ENCODE measurements at regions not wholly inside any gene's neighbourhood (a gene's known extent, or its start where the extent isn't known, plus 50 kb on each side); places are given as distances from the start of the nearest gene placed in this dataset.
"Not testable (repeated sequence)": the region's sequence is repeated elsewhere in the genome, so short reads cannot be mapped to it uniquely, and the experiment has no call there.

DNA sequence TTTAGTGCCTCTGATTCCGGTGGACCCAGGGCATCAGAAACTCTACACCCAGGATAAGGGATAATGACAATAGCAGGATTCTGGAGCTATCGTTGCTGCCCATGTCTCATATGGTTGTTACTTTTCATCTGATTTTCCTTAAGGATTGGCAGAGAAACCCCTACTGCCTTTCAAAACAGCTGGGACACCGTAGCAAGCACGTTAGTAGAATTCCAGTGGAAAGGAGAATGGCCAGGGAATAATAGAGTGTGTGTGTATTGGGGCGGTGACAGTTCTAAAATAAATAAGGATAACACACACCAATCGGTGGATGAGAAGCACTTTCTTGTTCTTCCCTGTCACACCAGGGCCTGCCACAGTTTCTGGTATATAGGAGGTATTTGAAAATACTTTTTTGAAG is 251.8 kb downstream of the HAPSTR1 start:
- peaks cover 2% of the 10 kb centered on the region for H3K27me3 Mint-ChIP-seq (ENCODE audit: low read depth)
- H3K9me3 Mint-ChIP-seq: no peaks in the 10 kb centered on the region
- no peaks in the 10 kb centered on the region for H3K36me3 Mint-ChIP-seq (ENCODE audit: insufficient read depth)
- DNase-seq (no peak), ATAC-seq (no peak)
- no peak overlapping the region for H3K4me3 Mint-ChIP-seq
- H3K4me1 Mint-ChIP-seq (ENCODE audit: low read depth): no peaks in the 10 kb centered on the region

DNA sequence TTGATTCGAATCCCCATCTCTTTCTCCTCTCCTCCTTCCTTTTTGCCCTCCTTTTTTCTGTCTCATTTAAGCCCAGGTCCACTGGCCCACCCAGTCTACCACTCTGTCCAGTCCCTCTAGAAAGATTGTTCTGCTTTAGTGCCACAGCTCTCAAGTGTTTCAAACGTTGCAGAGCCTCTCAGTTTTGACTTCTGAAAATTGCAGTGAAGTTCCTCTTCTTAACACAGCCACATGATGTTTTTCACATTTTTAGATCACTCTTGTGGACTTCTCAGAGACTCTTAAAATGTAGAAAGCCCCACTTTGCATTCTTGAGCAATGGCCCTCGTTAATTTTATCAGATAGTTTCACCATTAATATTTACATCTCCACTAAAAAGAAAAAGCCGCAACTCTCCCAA is 253.1 kb downstream of the HAPSTR1 start:
- Mint-ChIP-seq H3K36me3 (ENCODE audit: insufficient read depth) (no peaks in the 10 kb centered on the region), H3K27me3 (ENCODE audit: low read depth) (peaks cover 2% of the 10 kb centered on the region), H3K9me3 (peaks cover 10% of the 10 kb centered on the region), H3K4me3 (no peak overlapping the region), H3K4me1 (ENCODE audit: low read depth) (no peaks in the 10 kb centered on the region)
- ATAC-seq (no peak), DNase-seq (no peak)

DNA sequence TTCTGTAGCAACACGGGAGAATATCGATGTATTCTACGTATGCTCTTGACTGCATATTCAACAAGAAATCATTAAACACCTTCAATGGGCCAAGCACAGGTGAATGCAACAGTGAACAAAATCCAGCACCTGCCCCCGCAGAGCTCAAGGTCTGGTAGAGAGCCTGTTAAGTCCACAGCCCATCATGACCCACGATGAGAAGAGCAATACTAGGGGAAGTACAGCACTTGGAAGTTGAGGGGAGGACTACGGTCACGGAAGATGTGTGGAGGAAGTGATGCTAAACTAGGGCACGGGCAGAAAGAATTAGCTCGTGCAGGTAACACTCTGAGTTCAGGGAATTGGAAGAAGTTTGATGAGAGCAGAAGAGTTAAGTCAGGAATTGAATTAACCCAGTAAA is 253.6 kb downstream of the HAPSTR1 start:
- ATAC-seq (no peak), DNase-seq (no peak)
- Mint-ChIP-seq H3K4me3 (no peak overlapping the region), H3K27me3 (ENCODE audit: low read depth) (peaks cover 2% of the 10 kb centered on the region), H3K36me3 (ENCODE audit: insufficient read depth) (no peaks in the 10 kb centered on the region), H3K4me1 (ENCODE audit: low read depth) (no peaks in the 10 kb centered on the region), H3K9me3 (peaks cover 10% of the 10 kb centered on the region)

DNA sequence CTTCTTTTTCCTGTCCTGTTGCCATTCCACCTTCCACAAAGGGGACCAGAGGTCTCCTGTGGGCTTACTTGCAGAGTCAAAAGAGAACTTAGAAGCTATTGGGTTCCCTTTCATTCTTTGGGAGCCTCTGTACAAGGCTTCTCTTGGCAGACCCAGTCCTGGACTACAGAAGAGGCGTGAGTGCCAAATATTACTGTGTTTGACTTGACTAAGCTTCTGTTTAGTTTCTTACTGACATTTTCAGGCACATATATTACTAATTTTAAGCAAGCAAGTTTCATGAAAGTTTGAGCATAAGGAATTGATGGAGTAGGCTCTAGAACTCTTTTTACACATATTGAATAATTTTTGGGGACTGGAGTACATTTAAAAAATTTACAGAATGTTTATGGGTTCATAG is 254.4 kb downstream of the HAPSTR1 start:
- peaks cover 2% of the 10 kb centered on the region for H3K27me3 Mint-ChIP-seq (ENCODE audit: low read depth)
- no peak for DNase-seq
- no peaks in the 10 kb centered on the region for H3K36me3 Mint-ChIP-seq (ENCODE audit: insufficient read depth)
- no peak overlapping the region for H3K4me3 Mint-ChIP-seq
- H3K9me3 Mint-ChIP-seq: peaks cover 10% of the 10 kb centered on the region
- H3K4me1 Mint-ChIP-seq (ENCODE audit: low read depth): no peaks in the 10 kb centered on the region
- no peak for ATAC-seq

DNA sequence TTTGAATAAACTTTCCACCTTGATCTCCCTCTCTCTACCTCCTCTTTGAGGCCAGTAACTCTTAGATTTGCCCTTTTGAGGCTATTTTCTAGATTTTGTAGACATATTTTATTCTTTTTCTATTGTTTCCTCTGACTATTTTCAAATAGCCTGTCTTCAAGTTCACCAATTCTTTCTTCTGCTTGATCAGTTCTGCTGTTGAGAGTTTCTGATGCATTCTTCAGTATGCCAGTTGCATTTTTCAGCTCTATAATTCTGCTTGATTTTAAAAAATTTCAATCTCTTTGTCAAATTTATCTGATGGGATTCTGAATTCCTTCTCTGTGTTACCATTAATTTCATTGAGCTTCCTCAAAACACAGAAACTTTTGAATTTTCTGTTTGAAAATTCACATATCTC is 257.5 kb downstream of the HAPSTR1 start:
- Mint-ChIP-seq H3K9me3 (peaks cover 13% of the 10 kb centered on the region), H3K4me1 (ENCODE audit: low read depth) (no peaks in the 10 kb centered on the region)

DNA sequence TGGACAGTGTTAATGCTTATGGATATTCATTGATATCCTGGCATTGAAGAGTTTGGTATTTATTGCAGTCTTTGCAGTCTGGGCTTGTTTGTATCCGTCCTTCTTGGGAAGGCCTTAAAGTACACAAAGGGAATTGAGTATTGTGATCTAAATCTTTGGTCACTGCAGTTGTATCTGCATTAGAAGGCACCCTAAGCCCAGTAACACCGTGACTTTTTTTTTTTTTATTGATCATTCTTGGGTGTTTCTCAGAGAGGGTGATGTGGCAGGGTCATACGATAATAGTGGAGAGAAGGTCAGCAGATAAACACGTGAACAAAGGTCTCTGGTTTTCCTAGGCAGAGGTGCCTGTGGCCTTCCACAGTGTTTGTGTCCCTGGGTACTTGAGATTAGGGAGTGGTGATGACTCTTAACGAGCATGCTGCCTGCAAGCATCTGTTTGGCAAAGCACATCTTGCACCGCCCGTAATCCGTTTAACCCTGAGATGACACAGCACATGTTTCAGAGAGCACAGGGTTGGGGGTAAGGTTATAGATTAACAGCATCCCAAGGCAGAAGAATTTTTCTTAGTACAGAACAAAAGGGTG is 258.0 kb downstream of the HAPSTR1 start:
- not testable (repeated sequence) for DNase-seq; H3K4me3 Mint-ChIP-seq; H3K27me3 Mint-ChIP-seq (ENCODE audit: low read depth); H3K4me1 Mint-ChIP-seq (ENCODE audit: low read depth); ATAC-seq; H3K36me3 Mint-ChIP-seq (ENCODE audit: insufficient read depth)
- H3K9me3 Mint-ChIP-seq: peaks cover 13% of the 10 kb centered on the region

More for the DNA sequence above, 257.5 kb downstream of the HAPSTR1 start:
- no peaks in the 10 kb centered on the region for H3K27me3 Mint-ChIP-seq (ENCODE audit: low read depth)
- H3K36me3 Mint-ChIP-seq (ENCODE audit: insufficient read depth): no peaks in the 10 kb centered on the region
- ATAC-seq (no peak), DNase-seq (no peak)
- no peak overlapping the region for H3K4me3 Mint-ChIP-seq

DNA sequence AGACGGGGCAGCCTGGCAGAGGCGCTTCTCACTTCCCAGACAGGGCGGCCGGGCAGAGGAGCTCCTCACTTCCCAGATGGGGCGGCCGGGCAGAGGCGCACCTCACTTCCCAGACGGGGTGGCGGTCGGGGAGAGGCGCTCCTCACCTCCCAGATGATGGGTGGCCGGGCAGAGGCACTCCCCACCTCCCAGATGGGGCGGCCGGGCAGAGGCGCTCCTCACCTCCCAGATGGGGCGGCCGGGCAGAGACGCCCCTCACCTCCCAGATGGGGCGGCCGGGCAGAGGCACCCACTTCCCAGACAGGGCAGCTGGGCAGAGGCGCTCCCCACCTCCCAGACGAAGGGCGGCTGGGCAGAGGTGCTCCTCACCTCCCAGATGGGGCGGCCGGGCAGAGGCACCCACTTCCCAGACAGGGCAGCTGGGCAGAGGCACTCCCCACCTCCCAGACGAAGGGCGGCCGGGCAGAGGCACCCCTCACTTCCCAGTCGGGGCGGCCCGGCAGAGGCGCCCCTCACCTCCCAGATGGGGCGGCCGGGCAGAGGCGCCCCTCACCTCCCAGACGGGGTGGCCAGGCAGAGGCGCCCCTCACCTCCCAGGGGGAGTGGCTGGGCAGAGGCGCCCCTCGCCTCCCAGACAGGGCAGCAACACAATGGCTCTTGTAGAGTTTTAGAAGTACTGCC is 258.8 kb downstream of the HAPSTR1 start:
- H3K27me3 Mint-ChIP-seq (ENCODE audit: low read depth); H3K36me3 Mint-ChIP-seq (ENCODE audit: insufficient read depth); ATAC-seq; DNase-seq; H3K4me1 Mint-ChIP-seq (ENCODE audit: low read depth); H3K4me3 Mint-ChIP-seq: not testable (repeated sequence)
- peaks cover 15% of the 10 kb centered on the region for H3K9me3 Mint-ChIP-seq

DNA sequence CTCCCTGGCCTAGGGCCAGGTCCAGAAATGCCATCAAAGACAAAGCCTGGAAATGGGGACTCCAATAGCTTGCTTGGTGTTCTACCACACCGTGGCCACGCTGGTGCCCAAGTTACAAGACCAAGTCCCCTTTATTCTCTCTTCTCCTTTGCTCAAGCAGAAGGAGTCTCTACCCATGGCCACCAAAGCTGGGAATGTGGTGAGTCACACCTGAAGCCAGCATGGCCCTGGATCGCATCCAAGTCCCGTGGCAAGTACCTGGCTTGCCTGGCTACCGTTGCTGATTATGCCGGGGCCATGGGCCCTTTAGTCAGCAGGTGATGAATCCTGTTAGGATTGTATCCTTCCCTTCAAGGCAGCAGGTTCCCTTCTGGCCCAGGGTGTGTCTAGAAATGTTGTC is 260.0 kb downstream of the HAPSTR1 start:
- no peak for DNase-seq
- Mint-ChIP-seq H3K27me3 (ENCODE audit: low read depth) (no peaks in the 10 kb centered on the region), H3K36me3 (ENCODE audit: insufficient read depth) (no peaks in the 10 kb centered on the region), H3K9me3 (peaks cover 23% of the 10 kb centered on the region), H3K4me1 (ENCODE audit: low read depth) (no peaks in the 10 kb centered on the region), H3K4me3 (no peak overlapping the region)
- no peak for ATAC-seq

DNA sequence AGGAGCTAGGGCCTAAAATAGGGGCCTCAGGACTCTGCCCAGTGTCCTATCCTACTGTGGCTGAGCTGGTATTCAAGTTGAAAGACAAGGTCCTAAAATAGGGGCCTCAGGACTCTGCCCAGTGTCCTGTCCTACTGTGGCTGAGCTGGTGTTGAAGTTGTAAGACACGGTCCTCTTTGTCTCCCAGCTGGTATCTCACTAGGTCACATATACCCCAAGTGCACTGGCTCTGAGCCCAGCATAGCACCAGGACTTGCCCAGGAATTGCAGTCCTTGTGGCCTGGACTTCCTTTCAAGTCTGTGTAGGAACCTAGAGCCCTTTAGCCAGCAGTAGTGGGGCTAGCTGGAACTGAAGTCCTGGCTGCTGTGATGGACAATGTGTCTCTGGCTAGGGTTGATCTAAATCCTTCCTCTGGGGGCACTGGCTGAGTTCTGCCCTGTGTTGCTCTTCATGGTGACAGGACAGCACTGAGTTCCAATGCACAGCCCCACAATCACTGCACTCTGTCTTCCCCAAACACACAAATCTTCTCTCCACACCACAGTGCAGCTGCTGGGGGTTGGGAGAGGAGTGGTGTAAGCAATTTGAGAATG is 260.5 kb downstream of the HAPSTR1 start:
- Mint-ChIP-seq H3K4me3 (no peak overlapping the region), H3K4me1 (ENCODE audit: low read depth) (no peaks in the 10 kb centered on the region), H3K9me3 (peaks cover 26% of the 10 kb centered on the region), H3K27me3 (ENCODE audit: low read depth) (no peaks in the 10 kb centered on the region), H3K36me3 (ENCODE audit: insufficient read depth) (no peaks in the 10 kb centered on the region)
- no peak for ATAC-seq
- DNase-seq: no peak

DNA sequence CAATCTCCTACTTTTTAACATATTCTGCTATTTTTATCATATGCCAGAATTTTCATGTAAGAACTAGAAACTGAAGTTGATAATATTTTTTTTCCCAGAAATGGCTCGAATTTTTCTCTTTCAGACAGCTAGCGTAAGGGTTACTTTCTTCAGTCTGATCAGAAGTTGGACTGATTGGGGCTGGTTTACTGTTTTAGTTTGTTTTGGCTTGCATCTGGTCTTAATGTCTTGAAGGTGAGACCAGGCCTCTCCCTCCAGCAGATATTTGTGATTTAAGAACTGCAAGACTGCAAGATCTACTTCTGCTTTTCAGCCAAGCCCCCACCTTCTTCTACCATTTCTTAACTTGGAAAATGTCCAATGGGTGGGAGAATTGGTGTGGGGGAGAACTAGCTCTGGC is 266.4 kb downstream of the HAPSTR1 start:
- Mint-ChIP-seq H3K4me1 (ENCODE audit: low read depth) (no peaks in the 10 kb centered on the region), H3K4me3 (no peak overlapping the region), H3K36me3 (ENCODE audit: insufficient read depth) (no peaks in the 10 kb centered on the region), H3K27me3 (ENCODE audit: low read depth) (no peaks in the 10 kb centered on the region), H3K9me3 (peaks cover 19% of the 10 kb centered on the region)
- DNase-seq (no peak), ATAC-seq (no peak)

DNA sequence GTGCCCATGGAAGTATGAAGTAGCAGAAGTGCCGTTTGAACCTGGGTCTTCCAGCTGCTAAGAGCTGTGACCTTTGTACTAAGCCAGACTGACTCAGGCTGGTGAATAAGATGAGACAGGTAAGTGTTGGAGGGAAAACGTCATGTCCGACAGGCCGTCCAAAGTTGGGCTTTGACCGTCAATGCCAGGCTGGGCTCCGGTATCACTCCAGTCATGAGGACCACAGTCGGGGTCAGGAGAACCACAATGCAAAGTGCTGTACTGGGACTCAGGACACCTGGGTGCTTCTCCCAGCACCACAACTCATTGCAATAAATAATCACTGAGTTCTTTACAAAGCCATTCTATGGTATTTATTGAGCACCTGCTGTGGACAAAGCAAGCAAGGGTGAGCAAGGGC is 268.6 kb downstream of the HAPSTR1 start:
- H3K27me3 Mint-ChIP-seq (ENCODE audit: low read depth): peaks cover 3% of the 10 kb centered on the region
- DNase-seq: no peak
- no peaks in the 10 kb centered on the region for H3K4me1 Mint-ChIP-seq (ENCODE audit: low read depth)
- ATAC-seq: no peak
- peaks cover 23% of the 10 kb centered on the region for H3K9me3 Mint-ChIP-seq
- H3K36me3 Mint-ChIP-seq (ENCODE audit: insufficient read depth): no peaks in the 10 kb centered on the region
- H3K4me3 Mint-ChIP-seq: no peak overlapping the region

DNA sequence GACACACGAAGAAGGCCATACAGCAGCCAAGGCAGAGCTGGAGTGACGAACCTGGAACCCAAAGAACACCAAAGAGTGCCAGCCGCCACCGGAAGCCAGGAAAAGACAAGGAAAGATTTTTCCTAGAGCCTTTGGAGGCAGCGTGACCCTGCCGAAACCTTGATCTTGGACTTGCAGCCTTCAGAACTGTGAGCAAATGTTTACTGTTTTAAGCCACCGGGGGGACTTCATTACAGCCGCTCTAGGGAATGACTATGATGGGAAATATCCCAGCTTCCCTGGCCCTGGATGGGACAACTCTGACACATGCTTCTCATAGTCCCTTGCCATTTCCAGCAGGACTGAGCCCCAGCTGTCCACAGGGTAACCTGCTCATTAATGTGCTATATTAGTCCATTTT is 270.6 kb downstream of the HAPSTR1 start:
- ATAC-seq: no peak
- Mint-ChIP-seq H3K27me3 (ENCODE audit: low read depth) (peaks cover 3% of the 10 kb centered on the region), H3K4me1 (ENCODE audit: low read depth) (no peaks in the 10 kb centered on the region), H3K9me3 (peaks cover 9% of the 10 kb centered on the region), H3K36me3 (ENCODE audit: insufficient read depth) (no peaks in the 10 kb centered on the region), H3K4me3 (no peak overlapping the region)
- no peak for DNase-seq

DNA sequence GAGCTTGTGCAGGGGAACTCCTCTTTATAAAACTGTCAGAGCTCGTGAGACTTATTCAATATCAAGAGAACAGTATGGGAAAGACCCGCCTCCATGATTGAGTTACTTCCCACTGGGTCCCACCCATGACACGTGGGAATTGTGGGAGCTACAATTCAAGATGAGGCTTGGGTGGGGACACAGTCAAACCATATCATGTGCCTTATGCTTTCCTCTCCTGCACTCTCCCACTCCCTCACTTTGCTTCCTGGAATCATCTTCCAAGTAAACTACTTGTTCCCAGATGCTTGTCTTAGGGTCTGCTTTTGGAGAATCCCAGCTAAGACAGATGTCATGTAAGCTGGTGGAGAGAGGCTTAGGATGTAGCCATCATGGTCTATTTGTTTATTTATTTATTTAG is 271.2 kb downstream of the HAPSTR1 start:
- ATAC-seq: no peak
- Mint-ChIP-seq H3K4me3 (no peak overlapping the region), H3K36me3 (ENCODE audit: insufficient read depth) (no peaks in the 10 kb centered on the region), H3K27me3 (ENCODE audit: low read depth) (peaks cover 3% of the 10 kb centered on the region), H3K4me1 (ENCODE audit: low read depth) (no peaks in the 10 kb centered on the region), H3K9me3 (peaks cover 4% of the 10 kb centered on the region)
- no peak for DNase-seq

DNA sequence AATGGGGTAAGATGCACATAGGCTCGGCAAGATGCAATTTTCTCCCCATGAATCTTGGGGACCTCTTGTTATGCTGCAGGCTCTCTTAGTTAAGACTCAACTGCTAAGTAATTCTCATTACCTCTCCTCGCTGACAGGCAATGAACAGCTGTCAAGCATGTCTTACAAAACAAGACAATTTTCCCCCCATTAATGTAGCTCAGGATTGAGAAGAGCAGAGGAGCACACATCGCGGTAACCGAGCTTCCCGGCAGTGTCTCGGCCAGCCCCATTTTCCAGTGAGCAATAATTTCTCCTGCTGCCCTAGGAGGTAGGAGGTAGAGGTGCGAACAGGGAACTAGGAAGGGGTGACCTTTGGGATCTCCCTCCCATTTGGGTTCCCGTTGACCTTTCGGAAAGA is 272.1 kb downstream of the HAPSTR1 start:
- H3K4me1 Mint-ChIP-seq (ENCODE audit: low read depth): no peaks in the 10 kb centered on the region
- no peak for ATAC-seq
- no peak for DNase-seq
- no peaks in the 10 kb centered on the region for H3K36me3 Mint-ChIP-seq (ENCODE audit: insufficient read depth)
- peaks cover 3% of the 10 kb centered on the region for H3K27me3 Mint-ChIP-seq (ENCODE audit: low read depth)
- no peak overlapping the region for H3K4me3 Mint-ChIP-seq
- peaks cover 4% of the 10 kb centered on the region for H3K9me3 Mint-ChIP-seq

DNA sequence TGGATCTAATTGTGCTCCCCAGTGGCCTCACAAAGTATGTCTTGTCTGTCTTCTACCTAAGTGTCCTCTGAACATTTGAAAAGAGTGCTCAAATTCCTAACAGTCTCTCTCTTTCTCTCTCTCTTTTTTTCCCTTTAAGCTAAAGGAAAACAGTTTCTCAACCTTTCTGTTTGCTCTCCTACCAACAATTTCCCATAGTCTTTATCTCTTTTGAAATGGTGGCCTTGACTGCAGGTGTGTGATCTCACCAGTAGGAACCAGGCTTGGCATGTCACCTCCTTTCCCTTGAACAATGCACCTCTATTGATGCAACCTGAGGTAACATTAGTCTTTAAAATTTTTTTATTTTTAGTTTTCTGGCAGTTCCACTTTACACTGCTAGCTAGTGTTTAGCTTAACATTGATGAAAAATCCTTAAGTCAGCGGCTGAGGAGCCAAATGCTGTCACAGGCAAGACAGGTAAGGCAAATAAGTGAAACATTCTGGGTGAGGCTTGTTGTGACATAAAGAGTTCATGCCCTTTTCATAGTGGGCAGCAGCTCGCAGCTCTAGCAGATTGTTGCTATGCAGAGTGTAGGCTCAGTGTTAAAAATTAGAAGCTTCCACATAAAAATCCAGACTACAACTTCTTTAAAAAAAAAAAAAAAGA is 273.4 kb downstream of the HAPSTR1 start:
- Mint-ChIP-seq H3K36me3 (ENCODE audit: insufficient read depth) (no peaks in the 10 kb centered on the region), H3K4me1 (ENCODE audit: low read depth) (no peaks in the 10 kb centered on the region), H3K27me3 (ENCODE audit: low read depth) (peaks cover 3% of the 10 kb centered on the region), H3K4me3 (no peak overlapping the region), H3K9me3 (peaks cover 4% of the 10 kb centered on the region)
- ATAC-seq (no peak), DNase-seq (no peak)

Measured in activated T-cell treated with anti-CD3 and anti-CD28 coated beads, Interleukin-2, amount 50 U/mL, for 4 hours (primary cell).